NCI-H69 (cell line): ENCODE measurements at regions not wholly inside any gene's neighbourhood (a gene's known extent, or its start where the extent isn't known, plus 50 kb on each side); places are given as distances from the start of the nearest gene placed in this dataset.
A peak's percentile ranks its signal among the peaks of the same experiment; 100 is the strongest.

Source experiments
- DNase-seq: peaks from one replicate; lab custom pipeline; 2025; lab: John Stamatoyannopoulos, UW

- no peak for DNase-seq
These were observed 472.3 kb downstream of the CDH26 start for GRCh38 chr20:60430516-60431001.

- DNase-seq, result no peak
These were observed 473.1 kb downstream of the CDH26 start for GRCh38 chr20:60431349-60431748.

- no peak for DNase-seq
These were observed 479.2 kb downstream of the CDH26 start for GRCh38 chr20:60437418-60437817.

GRCh38 chr20:60446267-60447111, 488.3 kb downstream of the CDH26 start:
- DNase-seq, result no peak

GRCh38 chr20:60447703-60448102, 489.5 kb downstream of the CDH26 start:
- DNase-seq, result no peak

- no peak for DNase-seq
These were observed 495.4 kb downstream of the CDH26 start for GRCh38 chr20:60453388-60454246.

- no peak for DNase-seq
These were observed 496.3 kb downstream of the CDH26 start for GRCh38 chr20:60454491-60454890.

GRCh38 chr20:60455272-60455671, 497.0 kb downstream of the CDH26 start:
- no peak for DNase-seq

GRCh38 chr20:60459212-60459611, 501.0 kb downstream of the CDH26 start:
- DNase-seq, result no peak

- DNase-seq, result no peak
These were observed 503.8 kb downstream of the CDH26 start for GRCh38 chr20:60461993-60462392.

- no peak for DNase-seq
These were observed 505.6 kb downstream of the CDH26 start for GRCh38 chr20:60463798-60464197.

- DNase-seq, result no peak
These were observed 507.2 kb downstream of the CDH26 start for GRCh38 chr20:60465439-60465838.

- DNase-seq, result peak; percentile 9
These were observed 507.9 kb downstream of the CDH26 start for GRCh38 chr20:60465993-60466686.

- no peak for DNase-seq
These were observed 508.4 kb downstream of the CDH26 start for GRCh38 chr20:60466687-60467022.

GRCh38 chr20:60467078-60467477, 508.9 kb downstream of the CDH26 start:
- DNase-seq, result no peak

- DNase-seq, result peak; percentile 23
These were observed 509.5 kb downstream of the CDH26 start for GRCh38 chr20:60467771-60468170.

GRCh38 chr20:60469829-60470228, 511.6 kb downstream of the CDH26 start:
- DNase-seq, result no peak

GRCh38 chr20:60470366-60470765, 512.1 kb downstream of the CDH26 start:
- DNase-seq, result no peak

- DNase-seq, result no peak
These were observed 515.0 kb downstream of the CDH26 start for GRCh38 chr20:60473211-60473610.

- no peak for DNase-seq
These were observed 516.2 kb downstream of the CDH26 start for GRCh38 chr20:60474385-60474910.

- DNase-seq, result no peak
These were observed 517.8 kb downstream of the CDH26 start for GRCh38 chr20:60476045-60476444.

GRCh38 chr20:60477958-60478357, 519.7 kb downstream of the CDH26 start:
- no peak for DNase-seq
